Lower leg skin (tissue), 3 donors: ENCODE measurements at regions not wholly inside any gene's neighbourhood (a gene's known extent, or its start where the extent isn't known, plus 50 kb on each side); places are given as distances from the start of the nearest gene placed in this dataset.

Source experiments
- POLR2A ChIP-seq, 2 donors: fragments of 450-650 bp; IDR thresholded peaks; one replicate each; pipeline ENCODE4 v1.6.1; 2016 to 2017; ENCODE audit warnings: antibody characterized with exemption in 2 of 2, mild to moderate bottlenecking in 1 of 2, moderate library complexity in 1 of 2
- TF ChIP-seq, protein P1 (sequence below), 3 donors: fragments of 450-650 bp; IDR thresholded peaks; one replicate each; pipeline ENCODE4 v1.5.1; 2016; ENCODE audit warnings: antibody characterized with exemption in 3 of 3, mild to moderate bottlenecking in 3 of 3, moderate library complexity in 2 of 3

DNA sequence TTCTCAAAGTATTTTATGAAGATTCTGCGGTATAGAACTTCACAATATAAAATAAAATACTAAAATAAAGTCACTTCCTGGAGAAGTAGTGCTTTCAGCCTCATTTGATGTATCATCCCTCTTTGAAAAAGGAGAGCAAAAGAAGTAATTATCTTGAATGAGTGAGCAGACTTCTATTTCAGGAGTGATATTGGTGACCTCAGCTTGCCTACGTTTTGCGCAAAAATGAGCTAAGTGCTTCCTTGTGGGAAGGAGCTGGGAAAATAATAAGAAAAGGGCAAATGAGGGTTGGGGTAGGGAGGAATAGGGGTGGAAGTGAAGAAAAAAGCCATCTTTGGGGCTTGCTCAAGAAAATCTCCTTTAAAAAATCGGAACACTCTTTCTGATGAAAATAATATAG lies 1773.6 kb downstream of the OLFM4 start:
- TF ChIP-seq, protein P1, sequence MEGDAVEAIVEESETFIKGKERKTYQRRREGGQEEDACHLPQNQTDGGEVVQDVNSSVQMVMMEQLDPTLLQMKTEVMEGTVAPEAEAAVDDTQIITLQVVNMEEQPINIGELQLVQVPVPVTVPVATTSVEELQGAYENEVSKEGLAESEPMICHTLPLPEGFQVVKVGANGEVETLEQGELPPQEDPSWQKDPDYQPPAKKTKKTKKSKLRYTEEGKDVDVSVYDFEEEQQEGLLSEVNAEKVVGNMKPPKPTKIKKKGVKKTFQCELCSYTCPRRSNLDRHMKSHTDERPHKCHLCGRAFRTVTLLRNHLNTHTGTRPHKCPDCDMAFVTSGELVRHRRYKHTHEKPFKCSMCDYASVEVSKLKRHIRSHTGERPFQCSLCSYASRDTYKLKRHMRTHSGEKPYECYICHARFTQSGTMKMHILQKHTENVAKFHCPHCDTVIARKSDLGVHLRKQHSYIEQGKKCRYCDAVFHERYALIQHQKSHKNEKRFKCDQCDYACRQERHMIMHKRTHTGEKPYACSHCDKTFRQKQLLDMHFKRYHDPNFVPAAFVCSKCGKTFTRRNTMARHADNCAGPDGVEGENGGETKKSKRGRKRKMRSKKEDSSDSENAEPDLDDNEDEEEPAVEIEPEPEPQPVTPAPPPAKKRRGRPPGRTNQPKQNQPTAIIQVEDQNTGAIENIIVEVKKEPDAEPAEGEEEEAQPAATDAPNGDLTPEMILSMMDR (IDR thresholded peaks at IDR 0.05), result no peak
- no peak for TF ChIP-seq POLR2A (IDR thresholded peaks at IDR 0.05)
